LHCN-M2 (cell line): ENCODE measurements at regions not wholly inside any gene's neighbourhood (a gene's known extent, or its start where the extent isn't known, plus 50 kb on each side); places are given as distances from the start of the nearest gene placed in this dataset.
"Not testable (repeated sequence)": the region's sequence is repeated elsewhere in the genome, so short reads cannot be mapped to it uniquely, and the experiment has no call there.

ENCODE experiments used
- DNase-seq: peaks from one replicate; pipeline ENCODE4 v3.0.0-alpha.2; 2012; ENCODE audit warnings: low read depth

GRCh38 chr10:78672918-78673317 lies 395.8 kb upstream of the ZMIZ1 start:
- peak; percentile 17 for DNase-seq

GRCh38 chr10:78681141-78681540 lies 387.6 kb upstream of the ZMIZ1 start:
- not testable (repeated sequence) for DNase-seq

DNA sequence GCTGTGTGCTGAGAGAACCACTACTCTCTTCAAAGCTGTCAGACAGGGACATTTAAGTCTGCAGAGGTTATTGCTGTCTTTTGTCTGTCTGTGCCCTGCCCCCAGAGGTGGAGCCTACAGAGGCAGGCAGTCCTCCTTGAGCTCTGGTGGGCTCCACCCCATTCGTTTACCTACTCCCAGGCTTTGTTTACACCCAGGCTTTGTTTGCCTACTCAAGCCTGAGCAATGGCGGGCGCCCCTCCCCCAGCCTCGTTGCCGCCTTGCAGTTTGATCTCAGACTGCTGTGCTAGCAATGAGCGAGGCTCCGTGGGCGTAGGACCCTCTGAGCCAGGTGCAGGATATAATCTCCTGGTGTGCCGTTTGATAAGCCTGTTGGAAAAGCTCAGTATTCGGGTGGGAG lies 386.8 kb upstream of the ZMIZ1 start:
- DNase-seq = not testable (repeated sequence)

- DNase-seq = no peak
Observed at GRCh38 chr10:78684947-78685346, 383.8 kb upstream of the ZMIZ1 start.

GRCh38 chr10:78685466-78686103 lies 383.2 kb upstream of the ZMIZ1 start:
- peak; percentile 9 for DNase-seq

DNA sequence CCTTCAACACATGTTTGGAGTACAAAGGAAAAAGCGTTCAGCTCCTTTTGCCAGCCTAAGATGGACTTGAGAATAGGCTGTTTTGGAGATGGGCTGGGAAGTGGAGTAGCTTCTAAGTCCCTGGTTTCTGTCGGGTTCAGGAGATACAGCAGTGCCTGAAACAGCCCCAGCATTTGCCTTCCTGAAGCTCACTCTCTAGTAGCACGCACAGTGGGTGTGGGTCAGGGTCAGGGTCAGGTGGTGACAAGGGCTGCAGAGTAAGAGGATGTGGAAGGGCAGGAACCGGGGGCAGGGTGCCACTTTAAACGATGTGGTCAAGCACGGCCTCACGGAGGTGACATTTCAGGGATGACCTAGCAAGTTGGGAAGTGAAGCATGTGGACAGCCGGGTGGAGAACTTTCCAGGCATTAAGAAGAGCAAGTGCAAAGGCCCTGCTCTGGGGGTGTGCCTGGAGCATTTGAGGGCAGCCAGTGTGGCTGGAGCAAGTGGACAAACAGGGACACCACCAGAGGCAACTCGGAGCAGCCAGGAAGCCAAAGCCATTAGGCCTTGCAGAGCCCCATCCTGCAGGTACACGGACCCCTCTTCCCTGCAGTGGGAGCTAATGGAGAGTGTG lies 382.2 kb upstream of the ZMIZ1 start:
- DNase-seq = no peak

- no peak for DNase-seq
Observed at GRCh38 chr10:78687626-78688025, 381.1 kb upstream of the ZMIZ1 start.

DNA sequence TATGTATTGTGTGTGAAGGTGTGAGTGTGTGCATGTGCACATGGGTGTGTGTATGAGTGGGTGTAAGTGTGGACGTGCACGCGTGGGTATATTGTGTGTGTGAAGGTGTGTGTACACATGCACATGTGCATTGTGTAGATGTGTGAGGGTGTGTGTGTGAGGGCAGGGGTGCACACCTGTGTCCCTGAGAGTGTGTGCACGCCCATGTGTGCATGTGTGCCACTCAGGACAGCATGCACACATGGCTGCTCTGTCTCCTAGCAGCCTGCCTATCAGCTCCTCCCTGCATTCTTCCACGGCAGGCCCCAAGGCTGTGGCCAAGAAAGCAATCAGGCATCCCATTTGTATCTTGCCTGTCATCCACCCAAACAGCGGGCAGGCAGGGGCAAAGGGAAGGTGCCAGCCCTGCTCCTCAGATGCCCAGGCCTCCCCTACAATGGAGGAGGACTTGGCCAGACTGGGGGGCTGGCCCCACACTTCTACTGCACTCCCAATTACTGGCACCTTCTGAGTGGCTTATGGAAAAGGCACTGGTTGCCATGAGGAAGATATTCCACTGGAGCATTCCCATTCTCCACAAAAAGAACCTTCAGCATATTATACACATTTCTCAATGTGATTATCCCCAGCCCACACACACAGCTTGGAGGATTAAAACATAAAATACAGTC lies 380.4 kb upstream of the ZMIZ1 start:
- DNase-seq = no peak

- peak; percentile 56 for DNase-seq
Observed at GRCh38 chr10:78688901-78689583, 379.7 kb upstream of the ZMIZ1 start.

- DNase-seq = no peak
Observed at GRCh38 chr10:78689584-78689935, 379.2 kb upstream of the ZMIZ1 start.

GRCh38 chr10:78690354-78691111 lies 378.2 kb upstream of the ZMIZ1 start:
- DNase-seq = no peak

DNA sequence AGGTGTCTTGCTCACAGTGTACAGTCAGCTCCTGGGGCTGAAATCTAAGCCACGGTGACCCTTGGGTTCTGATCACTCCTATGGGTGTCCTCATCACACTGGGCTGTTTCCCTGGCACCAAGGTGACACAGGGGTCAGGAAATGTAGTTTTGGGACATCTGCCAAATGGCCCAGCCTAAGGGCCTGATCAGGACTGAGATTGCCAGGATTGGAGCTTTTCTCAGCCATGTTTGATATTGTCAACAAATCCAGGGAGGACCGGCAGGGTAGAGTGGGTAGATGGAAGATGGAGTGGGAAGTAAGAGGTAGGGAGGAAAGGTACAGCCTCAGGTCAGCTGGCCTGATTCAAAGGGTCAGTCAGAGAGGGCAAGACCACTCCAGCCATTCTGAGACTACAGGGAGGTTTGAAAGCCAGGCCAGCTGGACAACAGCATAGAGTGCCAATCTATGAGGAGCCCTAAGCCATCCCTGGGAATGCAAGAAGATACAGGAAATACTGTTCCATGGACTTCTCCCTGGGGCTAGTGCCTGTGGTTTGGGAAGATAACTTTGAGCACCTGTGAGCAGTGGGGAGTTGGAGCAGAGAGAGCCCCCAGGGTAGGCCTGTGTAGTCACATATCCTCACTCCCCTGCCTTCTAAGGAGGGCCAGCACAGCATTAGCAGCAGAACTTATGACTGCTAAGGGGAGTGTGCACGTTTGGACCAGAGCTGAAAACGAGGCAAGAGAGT lies 377.3 kb upstream of the ZMIZ1 start:
- no peak for DNase-seq

- no peak for DNase-seq
Observed at GRCh38 chr10:78692071-78692470, 376.7 kb upstream of the ZMIZ1 start.

- no peak for DNase-seq
Observed at GRCh38 chr10:78695846-78696245, 372.9 kb upstream of the ZMIZ1 start.

DNA sequence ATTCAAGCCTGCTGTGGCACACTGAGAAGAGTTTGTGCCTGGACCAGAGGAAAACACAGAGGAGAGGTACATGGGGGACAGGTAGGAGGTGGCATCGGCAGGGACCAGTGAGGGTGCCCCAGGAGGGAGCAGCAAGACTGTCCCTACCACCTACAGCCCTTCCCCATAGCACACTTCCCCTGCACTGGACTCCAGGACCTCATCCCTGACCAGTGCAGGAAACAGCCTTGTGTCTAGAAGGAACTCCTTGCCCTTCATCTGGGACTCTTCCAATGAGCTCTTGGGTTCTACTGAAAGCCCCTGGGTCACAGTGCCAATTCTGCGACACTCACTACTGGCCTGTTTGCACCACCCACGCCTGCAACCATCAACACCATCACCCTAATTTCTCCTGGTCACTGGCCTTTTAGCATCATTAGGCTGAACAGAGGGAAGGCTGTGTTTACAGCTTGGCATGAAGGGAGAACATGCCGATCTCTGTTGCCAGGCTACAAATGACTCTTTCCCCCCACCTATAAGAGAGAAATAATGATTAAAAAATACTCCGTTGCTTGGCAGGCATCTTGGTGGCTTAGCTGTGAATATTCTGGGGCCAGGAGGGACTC lies 371.9 kb upstream of the ZMIZ1 start:
- DNase-seq = no peak

GRCh38 chr10:78699971-78700370 lies 368.8 kb upstream of the ZMIZ1 start:
- no peak for DNase-seq

DNA sequence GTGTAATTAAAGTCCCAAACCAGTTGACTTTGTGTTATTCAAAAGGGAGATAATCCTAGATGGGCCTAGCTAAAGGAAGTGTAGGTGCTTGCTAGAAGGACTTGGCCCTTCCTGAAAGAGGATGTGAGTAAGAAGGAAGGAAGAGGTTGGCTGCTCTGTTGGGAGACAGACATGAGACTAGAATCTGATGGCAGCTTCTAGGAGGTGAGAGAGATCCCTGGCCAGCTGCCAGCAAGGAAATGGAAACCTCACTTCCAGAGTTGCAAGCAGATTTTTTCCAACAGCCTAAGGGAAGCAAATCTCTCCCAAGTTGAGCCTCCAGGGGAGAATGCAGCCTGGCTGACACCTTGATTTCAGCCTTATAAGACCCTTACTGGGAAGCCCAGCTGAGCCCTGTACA lies 368.4 kb upstream of the ZMIZ1 start:
- no peak for DNase-seq

GRCh38 chr10:78700816-78701520 lies 367.8 kb upstream of the ZMIZ1 start:
- DNase-seq = no peak

DNA sequence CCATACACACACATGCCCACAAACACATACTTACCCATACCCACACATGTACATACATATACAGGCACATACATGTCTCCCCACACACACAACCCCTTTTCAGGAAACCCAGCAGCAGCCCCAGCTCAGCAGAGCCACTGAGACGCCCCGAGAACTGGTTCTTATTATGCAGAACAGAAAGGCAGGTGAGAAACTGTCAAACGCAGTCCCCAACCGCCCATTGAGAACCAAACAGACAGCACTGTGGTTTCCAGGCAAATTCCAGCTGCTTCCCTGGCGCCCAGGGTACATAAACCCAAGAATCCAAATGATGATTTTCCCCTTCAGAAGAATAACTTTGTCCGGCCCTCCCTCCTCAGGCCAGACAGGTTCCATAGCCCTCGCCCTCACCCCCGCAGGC lies 366.6 kb upstream of the ZMIZ1 start:
- DNase-seq = no peak

DNA sequence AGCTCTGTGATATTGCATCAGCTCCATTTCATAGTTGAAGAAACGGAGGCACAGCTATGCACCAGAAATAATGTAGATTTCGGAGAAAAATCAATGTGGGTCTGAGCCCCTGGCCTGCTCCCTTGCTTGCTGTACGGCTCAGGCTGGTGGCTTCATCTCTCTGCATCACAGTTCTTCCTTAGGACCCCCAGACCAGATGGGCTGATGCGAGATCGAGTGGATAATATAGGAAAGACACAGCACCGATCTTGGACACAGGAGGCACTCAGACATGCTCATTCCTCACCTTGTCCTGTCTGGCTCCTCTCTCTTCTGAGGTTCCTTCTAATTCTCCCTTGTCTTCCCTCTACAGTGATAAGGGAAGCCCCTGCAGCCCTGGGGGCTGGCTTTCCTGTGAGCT lies 365.9 kb upstream of the ZMIZ1 start:
- DNase-seq = no peak
